MM.1S (cell line): ENCODE measurements at regions not wholly inside any gene's neighbourhood (a gene's known extent, or its start where the extent isn't known, plus 50 kb on each side); places are given as distances from the start of the nearest gene placed in this dataset.
A peak's percentile ranks its signal among the peaks of the same experiment; 100 is the strongest.

ENCODE experiments used
- DNase-seq: peaks from one replicate; pipeline ENCODE4 v3.0.0-alpha.2; 2015
- H2AFZ ChIP-seq: fragments of 300-600 bp; sonication (generic); 2 replicates; pipeline ENCODE4 v1.6.0; 2016; ENCODE audit warnings: antibody characterized with exemption, low read length
- H3F3A ChIP-seq: fragments of 300-600 bp; sonication (generic); 2 replicates; pipeline ENCODE4 v1.6.1; 2016; ENCODE audit warnings: mild to moderate bottlenecking, antibody characterized with exemption, low read length, moderate library complexity, mixed read lengths; ENCODE audit not compliant: insufficient read depth
- H3K27ac ChIP-seq: fragments of 300-600 bp; sonication (generic); 2 replicates; pipeline ENCODE4 v1.5.1; 2016; ENCODE audit warnings: mild to moderate bottlenecking, low read length
- H3K27me3 ChIP-seq: fragments of 300-600 bp; sonication (generic); replicated peaks from 2 replicates; pipeline ENCODE4 v1.6.0; 2016; ENCODE audit warnings: low read length; ENCODE audit not compliant: insufficient read depth
- H3K36me3 ChIP-seq: fragments of 300-600 bp; sonication (generic); replicated peaks from 2 replicates; pipeline ENCODE4 v1.6.1; 2016; ENCODE audit warnings: mild to moderate bottlenecking, low read length, mixed read lengths; ENCODE audit not compliant: insufficient read depth
- H3K4me1 ChIP-seq: fragments of 300-600 bp; sonication (generic); 2 replicates; pipeline ENCODE4 v1.6.1; 2016; ENCODE audit warnings: low read length, mixed read lengths
- H3K4me2 ChIP-seq: fragments of 300-600 bp; sonication (generic); 2 replicates; pipeline ENCODE4 v1.6.0; 2016; ENCODE audit warnings: low read depth, low read length
- H3K4me3 ChIP-seq: fragments of 300-600 bp; sonication (generic); 2 replicates; pipeline ENCODE4 v1.5.1; 2016; ENCODE audit warnings: low read length, mixed read lengths
- H3K79me2 ChIP-seq: fragments of 300-600 bp; sonication (generic); 2 replicates; pipeline ENCODE4 v1.6.1; 2016; ENCODE audit warnings: mixed run types, low read length, mixed read lengths
- H3K9ac ChIP-seq: fragments of 300-600 bp; sonication (generic); 2 replicates; pipeline ENCODE4 v1.6.1; 2016; ENCODE audit warnings: low read length, mixed read lengths
- H3K9me2 ChIP-seq: fragments of 300-600 bp; sonication (generic); replicated peaks from 2 replicates; pipeline ENCODE4 v1.6.1; 2016; ENCODE audit warnings: mild to moderate bottlenecking, low read length, mixed read lengths; ENCODE audit not compliant: insufficient read depth
- H3K9me3 ChIP-seq: fragments of 300-600 bp; sonication (generic); replicated peaks from 2 replicates; pipeline ENCODE4 v1.6.1; 2016; ENCODE audit warnings: mild to moderate bottlenecking, low read length, mixed read lengths; ENCODE audit not compliant: insufficient read depth
- H4K20me1 ChIP-seq: fragments of 300-600 bp; sonication (generic); 2 replicates; pipeline ENCODE4 v1.6.1; 2016; ENCODE audit warnings: mild to moderate bottlenecking, low read length, moderate library complexity, mixed read lengths; ENCODE audit not compliant: insufficient read depth
- CTCF ChIP-seq: fragments of 300-600 bp; sonication (generic); IDR thresholded peaks from 2 replicates; pipeline ENCODE4 v1.5.1; 2016; ENCODE audit warnings: antibody characterized with exemption, low read length, mixed read lengths
- EZH2 ChIP-seq: fragments of 300-600 bp; sonication (generic); optimal IDR thresholded peaks from 2 replicates; pipeline ENCODE3; 2017; ENCODE audit warnings: low read depth, mild to moderate bottlenecking, antibody characterized with exemption, low read length, mixed read lengths
- EZH2phosphoT487 ChIP-seq: fragments of 300-600 bp; sonication (generic); IDR thresholded peaks from 2 replicates; pipeline ENCODE4 v1.6.1; 2018; ENCODE audit warnings: antibody characterized with exemption, low read length

- no peaks in the 10 kb centered on the region for H3K9me2 ChIP-seq
- H3K27me3 ChIP-seq: no peaks in the 10 kb centered on the region
- no peaks in the 10 kb centered on the region for H3K9me3 ChIP-seq
- no peaks in the 10 kb centered on the region for H4K20me1 ChIP-seq
- no peaks in the 10 kb centered on the region for H3K36me3 ChIP-seq
- H3F3A ChIP-seq: peaks cover 63% of the 10 kb centered on the region
- peak overlapping the region; percentile 57 for H3K4me3 ChIP-seq
- H2AFZ ChIP-seq: no peak overlapping the region
- DNase-seq: peak; percentile 92
- peak overlapping the region; percentile 99 for H3K27ac ChIP-seq
- peaks cover 52% of the 10 kb centered on the region for H3K4me1 ChIP-seq
- peaks cover 7% of the 10 kb centered on the region for H3K79me2 ChIP-seq
- peak overlapping the region; percentile 98 for H3K4me2 ChIP-seq
- peak overlapping the region; percentile 99 for H3K9ac ChIP-seq
- TF ChIP-seq CTCF: no peak
- no peak for TF ChIP-seq EZH2
- no peak for TF ChIP-seq EZH2phosphoT487
Measured at GRCh38 chr10:110355141-110355831, 50.6 kb upstream of the SMNDC1 start.

GRCh38 chr10:110355922-110356627 lies 51.4 kb upstream of the SMNDC1 start:
- DNase-seq: peak; percentile 92
- H3K36me3 ChIP-seq: no peaks in the 10 kb centered on the region
- no peaks in the 10 kb centered on the region for H3K9me2 ChIP-seq
- no peaks in the 10 kb centered on the region for H3K27me3 ChIP-seq
- H3K4me1 ChIP-seq: peaks cover 56% of the 10 kb centered on the region
- H3K9me3 ChIP-seq: no peaks in the 10 kb centered on the region
- H3K27ac ChIP-seq: peak overlapping the region; percentile 99
- peak overlapping the region; percentile 57 for H3K4me3 ChIP-seq
- no peaks in the 10 kb centered on the region for H4K20me1 ChIP-seq
- H3K4me2 ChIP-seq: peak overlapping the region; percentile 98
- no peak for TF ChIP-seq EZH2
- H3K9ac ChIP-seq: peak overlapping the region; percentile 99
- H3K79me2 ChIP-seq: peaks cover 7% of the 10 kb centered on the region
- peaks cover 63% of the 10 kb centered on the region for H3F3A ChIP-seq
- H2AFZ ChIP-seq: no peak overlapping the region

- H3K4me2 ChIP-seq: peak overlapping the region; percentile 98
- DNase-seq: peak; percentile 99
- no peaks in the 10 kb centered on the region for H3K27me3 ChIP-seq
- peak overlapping the region; percentile 57 for H3K4me3 ChIP-seq
- H3K36me3 ChIP-seq: no peaks in the 10 kb centered on the region
- no peaks in the 10 kb centered on the region for H3K9me3 ChIP-seq
- no peak for TF ChIP-seq EZH2phosphoT487
- TF ChIP-seq EZH2: no peak
- TF ChIP-seq CTCF: no peak
- no peaks in the 10 kb centered on the region for H4K20me1 ChIP-seq
- peaks cover 63% of the 10 kb centered on the region for H3K4me1 ChIP-seq
- H2AFZ ChIP-seq: no peak overlapping the region
- peaks cover 7% of the 10 kb centered on the region for H3K79me2 ChIP-seq
- H3K9ac ChIP-seq: peak overlapping the region; percentile 99
- H3K9me2 ChIP-seq: no peaks in the 10 kb centered on the region
- H3F3A ChIP-seq: peaks cover 63% of the 10 kb centered on the region
- H3K27ac ChIP-seq: peak overlapping the region; percentile 99
Measured at GRCh38 chr10:110356628-110357245, 52.0 kb upstream of the SMNDC1 start.
